Mesenchymal stem cell (in vitro differentiated cells and primary cell): ENCODE measurements at regions not wholly inside any gene's neighbourhood (a gene's known extent, or its start where the extent isn't known, plus 50 kb on each side); places are given as distances from the start of the nearest gene placed in this dataset.

ENCODE experiments used
- DNase-seq: peaks from one replicate; pipeline ENCODE4 v3.0.0-alpha.2; 2013
- H2AFZ ChIP-seq: one replicate; pipeline ENCODE4 v1.6.1; 2013; ENCODE audit warnings: low read depth, mild to moderate bottlenecking, control low read depth, inconsistent platforms, low read length, moderate library complexity
- H2AK5ac ChIP-seq: 2 replicates; pipeline ENCODE4 v1.6.1; 2013; ENCODE audit warnings: low read length, moderate library complexity, mild to moderate bottlenecking, inconsistent platforms; ENCODE audit not compliant: severe bottlenecking
- H2BK120ac ChIP-seq: one replicate; pipeline ENCODE4 v1.6.1; 2013; ENCODE audit warnings: low read depth, mild to moderate bottlenecking, inconsistent platforms, low read length, moderate library complexity
- H2BK12ac ChIP-seq, 2 experiments: one replicate each; pipeline ENCODE4 v1.6.1; 2013; ENCODE audit warnings: inconsistent platforms in 2 of 2, low read length in 2 of 2, mild to moderate bottlenecking in 2 of 2, moderate library complexity in 2 of 2, control low read depth in 1 of 2
- H2BK15ac ChIP-seq: one replicate; pipeline ENCODE4 v1.6.1; 2013; ENCODE audit warnings: mild to moderate bottlenecking, low read depth, inconsistent platforms; ENCODE audit not compliant: poor library complexity, severe bottlenecking
- H2BK5ac ChIP-seq: 2 replicates; pipeline ENCODE4 v1.6.1; 2013; ENCODE audit warnings: low read depth, mild to moderate bottlenecking, low read length, control low read depth, inconsistent platforms; ENCODE audit not compliant: poor library complexity, severe bottlenecking
- H3K14ac ChIP-seq, 2 experiments: one replicate each; pipeline ENCODE4 v1.6.1; 2013; ENCODE audit warnings: inconsistent platforms in 2 of 2, low read length in 2 of 2, control low read depth in 1 of 2, mild to moderate bottlenecking in 1 of 2, moderate library complexity in 1 of 2
- H3K18ac ChIP-seq, 2 experiments: one replicate each; pipeline ENCODE4 v1.6.1; 2013; ENCODE audit warnings: inconsistent platforms in 2 of 2, low read length in 2 of 2, control low read depth in 1 of 2, low read depth in 1 of 2, mild to moderate bottlenecking in 1 of 2
- H3K23ac ChIP-seq, 2 experiments: one replicate each; pipeline ENCODE4 v1.6.1; 2013; ENCODE audit warnings: inconsistent platforms in 2 of 2, low read length in 2 of 2, mild to moderate bottlenecking in 2 of 2, moderate library complexity in 2 of 2, control low read depth in 1 of 2
- H3K27ac ChIP-seq: 2 replicates; pipeline ENCODE4 v1.5.1; 2013; ENCODE audit warnings: mild to moderate bottlenecking, moderate library complexity, low read length, control low read depth, inconsistent platforms; ENCODE audit not compliant: poor library complexity, severe bottlenecking
- H3K27me3 ChIP-seq, 2 experiments: 2 replicates each; pipeline versions ENCODE4 v1.6.1 to v1.7.0; 2013; ENCODE audit warnings: low read length in 2 of 2, mild to moderate bottlenecking in 2 of 2, moderate library complexity in 2 of 2, control low read depth in 1 of 2, inconsistent platforms in 1 of 2; ENCODE audit not compliant: control insufficient read depth in 1 of 2, insufficient read depth in 1 of 2
- H3K36me3 ChIP-seq, 2 experiments: 2 replicates each; pipeline versions ENCODE4 v1.6.1 to v1.7.0; 2013; ENCODE audit warnings: low read length in 2 of 2, control low read depth in 1 of 2, inconsistent platforms in 1 of 2, low read depth in 1 of 2, mild to moderate bottlenecking in 1 of 2; ENCODE audit not compliant: insufficient read depth in 2 of 2, control insufficient read depth in 1 of 2
- H3K4ac ChIP-seq, 2 experiments: one replicate each; pipeline ENCODE4 v1.6.1; 2013; ENCODE audit warnings: inconsistent platforms in 2 of 2, low read length in 2 of 2, mild to moderate bottlenecking in 2 of 2, moderate library complexity in 2 of 2, control low read depth in 1 of 2, low read depth in 1 of 2
- H3K4me1 ChIP-seq: 2 replicates; pipeline ENCODE4 v1.6.1; 2013; ENCODE audit warnings: low read depth, low read length, control low read depth; ENCODE audit not compliant: control insufficient read depth, insufficient read depth
- H3K4me2 ChIP-seq: 2 replicates; pipeline ENCODE4 v1.6.1; 2013; ENCODE audit warnings: low read length, mild to moderate bottlenecking, inconsistent platforms; ENCODE audit not compliant: poor library complexity, severe bottlenecking
- H3K4me3 ChIP-seq, 2 experiments: 2 replicates each; pipeline versions ENCODE4 v1.5.1 to v1.7.0; 2013; ENCODE audit warnings: low read length in 2 of 2, mild to moderate bottlenecking in 2 of 2, control low read depth in 1 of 2, low read depth in 1 of 2; ENCODE audit not compliant: insufficient read depth in 1 of 2
- H3K79me1 ChIP-seq: replicated peaks from 2 replicates; pipeline ENCODE4 v1.6.1; 2013; ENCODE audit warnings: mild to moderate bottlenecking, control low read depth, low read length, inconsistent platforms; ENCODE audit not compliant: poor library complexity, severe bottlenecking
- H3K9ac ChIP-seq: 2 replicates; pipeline ENCODE4 v1.7.0; 2013; ENCODE audit warnings: mild to moderate bottlenecking, low read length, moderate library complexity
- H3K9me3 ChIP-seq: 2 replicates; pipeline ENCODE4 v1.7.0; 2013; ENCODE audit warnings: mild to moderate bottlenecking, low read length; ENCODE audit not compliant: control insufficient read depth
- H4K8ac ChIP-seq: one replicate; pipeline ENCODE4 v1.6.1; 2013; ENCODE audit warnings: inconsistent platforms, mild to moderate bottlenecking, low read length, moderate library complexity
- H4K91ac ChIP-seq: one replicate; pipeline ENCODE4 v1.6.1; 2013; ENCODE audit warnings: mild to moderate bottlenecking, low read length, inconsistent platforms
- WGBS: methylation state at CpG from one replicate; pipeline ENCODE4 v1.1.7; 2013; ENCODE audit warnings: mixed read lengths; 5-methylcytosine and 5-hydroxymethylcytosine counted together

- WGBS, result 86% methylated on average over 5 of the region's 5 CpGs
- H3K27ac ChIP-seq, result no peak overlapping the region
- no peak overlapping the region for H3K9ac ChIP-seq
- no peak overlapping the region for H3K14ac ChIP-seq
- no peak overlapping the region for H3K4me2 ChIP-seq
- H2BK15ac ChIP-seq, result no peak overlapping the region
- H3K36me3 ChIP-seq, result no peaks in the 10 kb centered on the region
- H3K27me3 ChIP-seq, result peaks cover 0 to 5% of the 10 kb centered on the region in 2 experiments
- H4K91ac ChIP-seq, result no peak overlapping the region
- H2BK12ac ChIP-seq, result no peak overlapping the region
- no peak overlapping the region for H4K8ac ChIP-seq
- no peak overlapping the region for H2AK5ac ChIP-seq
- no peak overlapping the region for H3K4ac ChIP-seq
- no peaks in the 10 kb centered on the region for H3K9me3 ChIP-seq
- no peak overlapping the region for H2BK5ac ChIP-seq
- no peak overlapping the region for H3K23ac ChIP-seq
- DNase-seq, result no peak
- no peaks in the 10 kb centered on the region for H3K79me1 ChIP-seq
- no peak overlapping the region for H2BK120ac ChIP-seq
- no peak overlapping the region for H2AFZ ChIP-seq
- H3K4me3 ChIP-seq, result no peak overlapping the region
- H3K18ac ChIP-seq, result no peak overlapping the region
- no peaks in the 10 kb centered on the region for H3K4me1 ChIP-seq
These were observed 310.5 kb downstream of the MYCN start for GRCh38 chr2:16250886-16251285.

DNA sequence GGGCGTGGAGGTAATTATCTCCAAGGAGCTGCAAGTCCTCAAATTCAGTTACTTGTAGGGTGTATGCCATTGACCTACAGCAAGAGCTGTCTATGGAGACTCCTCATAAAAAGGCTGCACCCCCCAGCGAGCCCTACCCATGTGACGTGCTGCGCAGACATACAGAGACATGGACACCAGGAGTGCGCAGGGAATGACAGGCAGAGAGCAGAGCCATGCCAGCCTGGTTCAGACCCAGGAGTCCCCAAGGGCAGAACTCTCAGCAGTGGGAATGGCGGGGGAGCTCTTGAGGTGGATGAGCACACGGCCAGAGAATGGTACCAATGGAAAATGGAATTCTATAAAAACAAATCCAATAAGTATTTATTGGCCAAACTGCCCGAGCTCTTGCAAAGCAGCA is 310.1 kb downstream of the MYCN start:
- no peaks in the 10 kb centered on the region for H3K36me3 ChIP-seq
- H3K14ac ChIP-seq, result no peak overlapping the region
- H2BK120ac ChIP-seq, result no peak overlapping the region
- H2BK12ac ChIP-seq, result no peak overlapping the region
- no peak overlapping the region for H3K18ac ChIP-seq
- H2BK15ac ChIP-seq, result no peak overlapping the region
- H3K9me3 ChIP-seq, result no peaks in the 10 kb centered on the region
- no peak overlapping the region for H2AFZ ChIP-seq
- no peak overlapping the region for H4K8ac ChIP-seq
- no peak overlapping the region for H4K91ac ChIP-seq
- H3K27me3 ChIP-seq, result peaks cover 0 to 5% of the 10 kb centered on the region in 2 experiments
- no peak overlapping the region for H3K23ac ChIP-seq
- H3K4me2 ChIP-seq, result no peak overlapping the region
- H3K27ac ChIP-seq, result no peak overlapping the region
- H2AK5ac ChIP-seq, result no peak overlapping the region
- no peaks in the 10 kb centered on the region for H3K79me1 ChIP-seq
- H3K4ac ChIP-seq, result no peak overlapping the region
- no peak overlapping the region for H2BK5ac ChIP-seq
- H3K4me3 ChIP-seq, result no peak overlapping the region
- no peak overlapping the region for H3K9ac ChIP-seq
- no peak for DNase-seq
- 87% methylated on average over 6 of the region's 8 CpGs for WGBS
- no peaks in the 10 kb centered on the region for H3K4me1 ChIP-seq

DNA sequence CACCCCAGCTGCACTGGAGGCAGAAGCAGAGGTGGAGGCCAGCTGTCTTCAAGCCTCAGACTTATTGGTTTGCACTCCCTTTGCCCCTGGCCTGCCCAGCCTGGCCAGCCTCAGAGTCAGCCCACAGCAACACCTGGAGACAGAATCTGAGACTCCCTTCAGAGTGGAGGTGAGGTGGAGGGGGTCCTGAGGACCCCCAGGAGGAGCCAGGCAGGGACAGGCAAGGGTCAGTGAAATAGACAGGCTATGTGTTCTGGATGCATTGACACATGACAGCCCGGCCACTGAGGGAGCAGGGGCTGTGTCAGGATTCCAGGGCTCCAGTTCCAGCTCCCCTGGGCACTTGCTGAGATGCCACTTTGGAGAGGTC is 309.7 kb downstream of the MYCN start:
- Histone ChIP-seq H2BK12ac (no peak overlapping the region), H2BK120ac (no peak overlapping the region)
- WGBS, result 68% methylated on average over 1 of the region's 1 CpG

DNA sequence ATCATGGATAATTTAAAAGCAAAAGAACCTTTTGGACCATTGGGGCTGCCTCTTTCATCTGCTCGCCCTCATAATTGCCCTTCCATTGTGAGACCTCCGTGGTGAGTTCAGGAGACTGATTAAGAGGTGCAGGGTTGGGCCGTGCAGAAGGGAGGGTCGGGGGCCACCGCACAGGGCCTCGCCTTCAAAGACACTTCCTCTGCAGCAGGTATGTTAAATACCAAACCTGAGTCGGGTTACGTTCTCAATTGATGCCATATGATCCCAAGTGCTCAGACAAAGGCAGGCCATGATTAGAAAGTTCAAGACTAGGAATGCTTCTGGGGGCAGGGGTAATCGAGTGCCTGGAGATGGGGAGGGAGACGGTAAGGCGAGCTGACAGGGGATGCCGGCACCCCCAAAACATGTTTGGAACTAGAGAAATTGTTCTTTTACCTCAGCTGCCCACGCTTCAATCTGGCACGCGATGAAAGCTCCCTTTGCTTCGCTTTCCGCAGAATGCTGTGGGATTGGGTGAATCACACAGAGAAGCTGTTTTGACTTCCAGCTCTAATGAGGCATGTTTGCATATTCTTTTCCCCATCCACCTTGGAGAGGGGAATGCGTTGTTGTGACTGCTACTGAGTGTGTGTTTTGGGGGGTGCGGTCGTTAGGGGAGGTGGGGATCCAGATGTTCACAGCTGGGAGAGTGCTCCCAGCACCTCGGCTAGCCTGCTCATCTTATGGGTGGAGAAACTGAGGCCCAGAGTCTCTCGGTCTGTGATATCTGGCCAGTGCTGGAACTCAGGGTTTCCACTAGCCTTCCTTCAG is 309.1 kb downstream of the MYCN start:
- Histone ChIP-seq H3K4ac (no peak overlapping the region), H3K4me3 (no peak overlapping the region), H3K23ac (no peak overlapping the region), H4K91ac (no peak overlapping the region), H3K18ac (no peak overlapping the region), H3K27ac (no peak overlapping the region), H3K9ac (no peak overlapping the region), H2BK15ac (no peak overlapping the region), H2BK12ac (no peak overlapping the region), H3K4me1 (no peaks in the 10 kb centered on the region), H2AFZ (no peak overlapping the region), H3K36me3 (no peaks in the 10 kb centered on the region), H4K8ac (no peak overlapping the region), H2AK5ac (no peak overlapping the region), H2BK5ac (no peak overlapping the region), H3K27me3 (peaks cover 0 to 5% of the 10 kb centered on the region in 2 experiments), H3K79me1 (no peaks in the 10 kb centered on the region), H3K4me2 (no peak overlapping the region), H3K14ac (no peak overlapping the region), H3K9me3 (no peaks in the 10 kb centered on the region), H2BK120ac (no peak overlapping the region)
- no peak for DNase-seq
- 60% methylated on average over 22 of the region's 22 CpGs for WGBS

More for the DNA sequence above, 309.7 kb downstream of the MYCN start:
- H3K27me3 ChIP-seq, result peaks cover 0 to 5% of the 10 kb centered on the region in 2 experiments
- H3K9me3 ChIP-seq, result no peaks in the 10 kb centered on the region
- H2AFZ ChIP-seq, result no peak overlapping the region
- no peak overlapping the region for H3K23ac ChIP-seq
- H3K36me3 ChIP-seq, result no peaks in the 10 kb centered on the region
- H3K4me3 ChIP-seq, result no peak overlapping the region
- no peaks in the 10 kb centered on the region for H3K79me1 ChIP-seq
- H4K91ac ChIP-seq, result no peak overlapping the region
- H2BK15ac ChIP-seq, result no peak overlapping the region
- no peak overlapping the region for H3K27ac ChIP-seq
- no peak overlapping the region for H3K18ac ChIP-seq
- no peak overlapping the region for H2AK5ac ChIP-seq
- no peak overlapping the region for H3K14ac ChIP-seq
- no peak overlapping the region for H3K9ac ChIP-seq
- H3K4me1 ChIP-seq, result no peaks in the 10 kb centered on the region
- H2BK5ac ChIP-seq, result no peak overlapping the region
- no peak overlapping the region for H3K4me2 ChIP-seq
- no peak overlapping the region for H4K8ac ChIP-seq
- no peak overlapping the region for H3K4ac ChIP-seq
- no peak for DNase-seq
